ENCODE measurements at regions not wholly inside any gene's neighbourhood (a gene's known extent, or its start where the extent isn't known, plus 50 kb on each side); places are given as distances from the start of the nearest gene placed in this dataset.
A peak's percentile ranks its signal among the peaks of the same experiment; 100 is the strongest.

DNA sequence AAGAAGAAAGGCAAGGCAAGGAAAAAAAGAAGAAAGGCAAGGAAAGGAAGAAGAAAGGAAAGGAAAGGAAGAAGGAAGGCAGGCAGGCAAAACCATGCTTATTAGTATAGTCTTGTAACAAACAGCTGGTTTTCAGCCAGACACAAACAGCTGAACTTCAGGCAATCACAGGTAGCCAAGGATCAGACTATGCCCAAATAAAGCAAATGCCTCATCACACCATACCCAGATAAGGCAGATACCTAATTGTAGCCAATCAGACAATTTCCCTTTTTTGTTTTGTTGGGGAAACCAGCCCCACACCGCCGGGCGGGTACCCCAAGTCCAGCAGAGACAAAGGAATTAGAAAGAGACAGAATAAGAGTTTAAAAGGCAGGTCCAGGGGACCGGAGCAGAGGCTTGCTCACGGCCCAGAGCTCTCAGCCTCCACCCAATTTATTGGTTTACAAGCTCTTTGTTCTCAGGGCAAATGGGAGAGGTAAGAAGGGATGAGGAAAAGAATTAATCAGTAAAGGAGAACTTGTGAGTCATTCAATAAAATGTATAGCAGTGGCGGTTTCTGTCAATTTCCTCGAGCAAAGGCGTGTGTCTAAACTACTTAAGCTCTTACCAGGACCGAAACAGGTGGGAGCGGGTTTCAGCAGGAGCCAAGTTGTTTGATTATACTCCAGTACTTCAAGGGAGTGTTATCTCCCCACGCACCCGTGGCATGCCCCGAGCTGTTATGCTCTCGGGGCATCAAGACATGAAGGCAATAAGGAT is 886.8 kb downstream of the KCNT2 start:
- Histone ChIP-seq H3K36me3 (ENCODE audit: control insufficient read depth, low read length) (no peaks in the 10 kb centered on the region), H3K4me2 (ENCODE audit: low read length) (no peak overlapping the region), H3K27ac (ENCODE audit: low read depth, low read length) (no peak overlapping the region), H3K9me2 (replicated peaks; ENCODE audit: control insufficient read depth, low read length) (no peaks in the 10 kb centered on the region), H3F3A (ENCODE audit: control insufficient read depth, insufficient read depth) (no peaks in the 10 kb centered on the region), H4K20me1 (ENCODE audit: control insufficient read depth, insufficient read depth, low read depth, low read length) (no peaks in the 10 kb centered on the region), H3K9me3 (ENCODE audit: control insufficient read depth, insufficient read depth, low read length) (no peaks in the 10 kb centered on the region), H3K79me2 (ENCODE audit: control insufficient read depth, low read length) (no peaks in the 10 kb centered on the region), H3K27me3 (ENCODE audit: control insufficient read depth, low read length) (no peaks in the 10 kb centered on the region), H3K4me1 (ENCODE audit: control insufficient read depth, low read length) (no peaks in the 10 kb centered on the region), H3K4me3 (ENCODE audit: low read length) (no peak overlapping the region)
- no peak for TF ChIP-seq EZH2phosphoT487 (IDR thresholded peaks at IDR 0.05; ENCODE audit: borderline replicate concordance, low read length)
- TF ChIP-seq, protein P1, sequence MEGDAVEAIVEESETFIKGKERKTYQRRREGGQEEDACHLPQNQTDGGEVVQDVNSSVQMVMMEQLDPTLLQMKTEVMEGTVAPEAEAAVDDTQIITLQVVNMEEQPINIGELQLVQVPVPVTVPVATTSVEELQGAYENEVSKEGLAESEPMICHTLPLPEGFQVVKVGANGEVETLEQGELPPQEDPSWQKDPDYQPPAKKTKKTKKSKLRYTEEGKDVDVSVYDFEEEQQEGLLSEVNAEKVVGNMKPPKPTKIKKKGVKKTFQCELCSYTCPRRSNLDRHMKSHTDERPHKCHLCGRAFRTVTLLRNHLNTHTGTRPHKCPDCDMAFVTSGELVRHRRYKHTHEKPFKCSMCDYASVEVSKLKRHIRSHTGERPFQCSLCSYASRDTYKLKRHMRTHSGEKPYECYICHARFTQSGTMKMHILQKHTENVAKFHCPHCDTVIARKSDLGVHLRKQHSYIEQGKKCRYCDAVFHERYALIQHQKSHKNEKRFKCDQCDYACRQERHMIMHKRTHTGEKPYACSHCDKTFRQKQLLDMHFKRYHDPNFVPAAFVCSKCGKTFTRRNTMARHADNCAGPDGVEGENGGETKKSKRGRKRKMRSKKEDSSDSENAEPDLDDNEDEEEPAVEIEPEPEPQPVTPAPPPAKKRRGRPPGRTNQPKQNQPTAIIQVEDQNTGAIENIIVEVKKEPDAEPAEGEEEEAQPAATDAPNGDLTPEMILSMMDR (IDR thresholded peaks at IDR 0.05; ENCODE audit: low read depth, low read length, poor library complexity, severe bottlenecking): no peak

DNA sequence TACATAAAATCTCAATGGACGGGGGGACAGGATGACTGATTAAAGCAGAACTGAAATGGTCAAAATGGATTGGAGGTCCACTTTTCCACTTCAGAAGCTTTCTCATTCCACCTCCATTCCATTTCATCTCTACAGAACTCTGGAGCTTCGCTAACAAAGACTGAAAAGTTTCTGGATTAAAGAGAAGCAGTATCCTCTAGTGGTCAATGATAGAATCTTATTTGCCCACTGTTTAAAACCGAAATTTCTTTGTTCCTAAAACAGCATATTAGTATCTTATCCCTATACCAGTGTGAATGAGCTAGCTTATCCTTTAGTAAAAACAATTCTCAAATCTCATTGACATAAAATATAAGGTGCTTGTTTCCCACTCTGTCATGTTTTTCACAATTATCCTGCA is 890.6 kb downstream of the KCNT2 start:
- H3K4me2 ChIP-seq (ENCODE audit: low read length): no peak overlapping the region
- H3K79me2 ChIP-seq (ENCODE audit: control insufficient read depth, low read length): no peaks in the 10 kb centered on the region
- no peaks in the 10 kb centered on the region for H3K36me3 ChIP-seq (ENCODE audit: control insufficient read depth, low read length)
- H3K4me1 ChIP-seq (ENCODE audit: control insufficient read depth, low read length): no peaks in the 10 kb centered on the region
- no peaks in the 10 kb centered on the region for H3K27me3 ChIP-seq (ENCODE audit: control insufficient read depth, low read length)
- no peak overlapping the region for H3K4me3 ChIP-seq (ENCODE audit: low read length)
- H3F3A ChIP-seq (ENCODE audit: control insufficient read depth, insufficient read depth): no peaks in the 10 kb centered on the region
- no peaks in the 10 kb centered on the region for H3K9me3 ChIP-seq (ENCODE audit: control insufficient read depth, insufficient read depth, low read length)
- H4K20me1 ChIP-seq (ENCODE audit: control insufficient read depth, insufficient read depth, low read depth, low read length): no peaks in the 10 kb centered on the region
- TF ChIP-seq, protein P1 (IDR thresholded peaks at IDR 0.05; ENCODE audit: low read depth, low read length, poor library complexity, severe bottlenecking): peak; percentile 28
- no peak for TF ChIP-seq EZH2phosphoT487 (IDR thresholded peaks at IDR 0.05; ENCODE audit: borderline replicate concordance, low read length)
- H3K27ac ChIP-seq (ENCODE audit: low read depth, low read length): no peak overlapping the region
- no peaks in the 10 kb centered on the region for H3K9me2 ChIP-seq (replicated peaks; ENCODE audit: control insufficient read depth, low read length)

DNA sequence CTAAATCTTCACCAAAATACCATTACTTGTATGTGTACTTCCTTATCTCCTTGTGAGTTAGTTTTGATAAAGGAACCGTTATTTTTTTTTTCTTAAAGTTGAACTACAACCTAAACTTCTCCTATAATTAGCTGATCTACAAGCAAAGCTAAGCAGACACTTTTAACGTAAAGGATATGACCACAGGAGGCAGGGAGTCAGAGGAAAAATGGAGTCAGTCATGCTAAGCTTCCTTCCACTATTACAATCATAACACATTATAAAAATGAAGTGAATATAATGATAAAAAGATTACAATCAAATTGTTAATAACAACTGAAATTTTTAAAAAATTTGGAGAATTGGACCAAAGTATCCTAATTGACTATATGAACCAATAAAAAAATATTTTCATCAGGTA is 892.6 kb downstream of the KCNT2 start:
- Histone ChIP-seq H4K20me1 (ENCODE audit: control insufficient read depth, insufficient read depth, low read depth, low read length) (no peaks in the 10 kb centered on the region), H3K36me3 (ENCODE audit: control insufficient read depth, low read length) (no peaks in the 10 kb centered on the region)

More for the DNA sequence above, 892.6 kb downstream of the KCNT2 start:
- no peak for TF ChIP-seq EZH2phosphoT487 (IDR thresholded peaks at IDR 0.05; ENCODE audit: borderline replicate concordance, low read length)
- TF ChIP-seq, protein P1 (IDR thresholded peaks at IDR 0.05; ENCODE audit: low read depth, low read length, poor library complexity, severe bottlenecking): no peak
- H3K79me2 ChIP-seq (ENCODE audit: control insufficient read depth, low read length): no peaks in the 10 kb centered on the region
- H3K4me3 ChIP-seq (ENCODE audit: low read length): no peak overlapping the region
- H3K4me1 ChIP-seq (ENCODE audit: control insufficient read depth, low read length): no peaks in the 10 kb centered on the region
- no peak overlapping the region for H3K27ac ChIP-seq (ENCODE audit: low read depth, low read length)
- no peak overlapping the region for H3K4me2 ChIP-seq (ENCODE audit: low read length)
- H3K27me3 ChIP-seq (ENCODE audit: control insufficient read depth, low read length): no peaks in the 10 kb centered on the region
- no peaks in the 10 kb centered on the region for H3K9me2 ChIP-seq (replicated peaks; ENCODE audit: control insufficient read depth, low read length)
- H3K9me3 ChIP-seq (ENCODE audit: control insufficient read depth, insufficient read depth, low read length): no peaks in the 10 kb centered on the region
- H3F3A ChIP-seq (ENCODE audit: control insufficient read depth, insufficient read depth): no peaks in the 10 kb centered on the region
